ENCODE measurements at regions not wholly inside any gene's neighbourhood (a gene's known extent, or its start where the extent isn't known, plus 50 kb on each side); places are given as distances from the start of the nearest gene placed in this dataset.
A peak's percentile ranks its signal among the peaks of the same experiment; 100 is the strongest.

GRCh38 chr15:91578511-91578910 is 275.0 kb upstream of the SLCO3A1 start:
- H3K27me3 Mint-ChIP-seq (ENCODE audit: low read depth) = peaks cover 14% of the 10 kb centered on the region

GRCh38 chr15:91584895-91585294 is 268.6 kb upstream of the SLCO3A1 start:
- ATAC-seq (no peak), DNase-seq (no peak)
- CTCF ChIA-PET = no interaction called here
- POLR2A ChIA-PET = no interaction called here
- H3K9me3 Mint-ChIP-seq (ENCODE audit: insufficient read depth) = peaks cover 7% of the 10 kb centered on the region
- H3K4me3 Mint-ChIP-seq = no peak overlapping the region
- no peaks in the 10 kb centered on the region for H3K36me3 Mint-ChIP-seq (ENCODE audit: low read depth)
- H3K27ac Mint-ChIP-seq = no peak overlapping the region
- peaks cover 8% of the 10 kb centered on the region for H3K27me3 Mint-ChIP-seq (ENCODE audit: low read depth)
- no peaks in the 10 kb centered on the region for H3K4me1 Mint-ChIP-seq (ENCODE audit: low read depth)

More at GRCh38 chr15:91578511-91578910, 275.0 kb upstream of the SLCO3A1 start:
- ChIA-PET CTCF (interaction anchor here (1.2 kb wide), 1 partner anchor 128 kb away, joined by 3 read pairs; no protein-coding TSS in a partner anchor), POLR2A (no interaction called here)
- DNase-seq (no peak), ATAC-seq (no peak)
- H3K4me3 Mint-ChIP-seq = no peak overlapping the region
- H3K9me3 Mint-ChIP-seq (ENCODE audit: insufficient read depth) = no peaks in the 10 kb centered on the region
- H3K27ac Mint-ChIP-seq = no peak overlapping the region
- no peaks in the 10 kb centered on the region for H3K36me3 Mint-ChIP-seq (ENCODE audit: low read depth)
- no peaks in the 10 kb centered on the region for H3K4me1 Mint-ChIP-seq (ENCODE audit: low read depth)

- Mint-ChIP-seq H3K4me3 (no peak overlapping the region), H3K9me3 (ENCODE audit: insufficient read depth) (peaks cover 7% of the 10 kb centered on the region), H3K4me1 (ENCODE audit: low read depth) (no peaks in the 10 kb centered on the region), H3K27ac (no peak overlapping the region), H3K36me3 (ENCODE audit: low read depth) (no peaks in the 10 kb centered on the region), H3K27me3 (ENCODE audit: low read depth) (peaks cover 5% of the 10 kb centered on the region)
- no peak for DNase-seq
- no peak for ATAC-seq
- CTCF ChIA-PET = no interaction called here
- POLR2A ChIA-PET = interaction anchor here (0.7 kb wide), 1 partner anchor 365 kb away, joined by 4 read pairs; no protein-coding TSS in a partner anchor
Measured at GRCh38 chr15:91586560-91586959, 266.9 kb upstream of the SLCO3A1 start.

- DNase-seq (peak; percentile 25), ATAC-seq (no peak)
- Mint-ChIP-seq H3K27me3 (ENCODE audit: low read depth) (peaks cover 10% of the 10 kb centered on the region), H3K4me1 (ENCODE audit: low read depth) (peaks cover 5% of the 10 kb centered on the region), H3K27ac (no peak overlapping the region), H3K9me3 (ENCODE audit: insufficient read depth) (peaks cover 7% of the 10 kb centered on the region), H3K36me3 (ENCODE audit: low read depth) (no peaks in the 10 kb centered on the region), H3K4me3 (no peak overlapping the region)
- CTCF ChIA-PET = no interaction called here
- POLR2A ChIA-PET = no interaction called here
Measured at GRCh38 chr15:91589360-91589759, 264.1 kb upstream of the SLCO3A1 start.

- H3K27ac Mint-ChIP-seq = no peak overlapping the region
- CTCF ChIA-PET = no interaction called here
- no peaks in the 10 kb centered on the region for H3K36me3 Mint-ChIP-seq (ENCODE audit: low read depth)
- no peaks in the 10 kb centered on the region for H3K9me3 Mint-ChIP-seq (ENCODE audit: insufficient read depth)
- peaks cover 5% of the 10 kb centered on the region for H3K4me1 Mint-ChIP-seq (ENCODE audit: low read depth)
- no peak for DNase-seq
- POLR2A ChIA-PET = no interaction called here
- no peak overlapping the region for H3K4me3 Mint-ChIP-seq
- ATAC-seq = no peak
- peaks cover 26% of the 10 kb centered on the region for H3K27me3 Mint-ChIP-seq (ENCODE audit: low read depth)
Measured at GRCh38 chr15:91592567-91592966, 260.9 kb upstream of the SLCO3A1 start.

GRCh38 chr15:91593067-91593466 is 260.4 kb upstream of the SLCO3A1 start:
- ATAC-seq = no peak
- peaks cover 5% of the 10 kb centered on the region for H3K4me1 Mint-ChIP-seq (ENCODE audit: low read depth)
- H3K36me3 Mint-ChIP-seq (ENCODE audit: low read depth) = no peaks in the 10 kb centered on the region
- DNase-seq = no peak
- no peak overlapping the region for H3K4me3 Mint-ChIP-seq
- CTCF ChIA-PET = no interaction called here
- peaks cover 31% of the 10 kb centered on the region for H3K27me3 Mint-ChIP-seq (ENCODE audit: low read depth)
- H3K9me3 Mint-ChIP-seq (ENCODE audit: insufficient read depth) = no peaks in the 10 kb centered on the region
- POLR2A ChIA-PET = no interaction called here
- no peak overlapping the region for H3K27ac Mint-ChIP-seq

GRCh38 chr15:91593653-91594052 is 259.9 kb upstream of the SLCO3A1 start:
- CTCF ChIA-PET = no interaction called here
- Mint-ChIP-seq H3K36me3 (ENCODE audit: low read depth) (no peaks in the 10 kb centered on the region), H3K9me3 (ENCODE audit: insufficient read depth) (no peaks in the 10 kb centered on the region), H3K4me3 (no peak overlapping the region), H3K27ac (no peak overlapping the region), H3K27me3 (ENCODE audit: low read depth) (peaks cover 36% of the 10 kb centered on the region), H3K4me1 (ENCODE audit: low read depth) (peaks cover 5% of the 10 kb centered on the region)
- DNase-seq (no peak), ATAC-seq (no peak)
- POLR2A ChIA-PET = no interaction called here

- ChIA-PET POLR2A (no interaction called here), CTCF (no interaction called here)
- Mint-ChIP-seq H3K4me3 (no peak overlapping the region), H3K4me1 (ENCODE audit: low read depth) (no peaks in the 10 kb centered on the region), H3K36me3 (ENCODE audit: low read depth) (no peaks in the 10 kb centered on the region), H3K27me3 (ENCODE audit: low read depth) (peaks cover 35% of the 10 kb centered on the region), H3K27ac (no peak overlapping the region), H3K9me3 (ENCODE audit: insufficient read depth) (no peaks in the 10 kb centered on the region)
- DNase-seq (no peak), ATAC-seq (no peak)
Measured at GRCh38 chr15:91599261-91599660, 254.2 kb upstream of the SLCO3A1 start.

- Mint-ChIP-seq H3K9me3 (ENCODE audit: insufficient read depth) (no peaks in the 10 kb centered on the region), H3K36me3 (ENCODE audit: low read depth) (no peaks in the 10 kb centered on the region), H3K27me3 (ENCODE audit: low read depth) (peaks cover 28% of the 10 kb centered on the region), H3K4me3 (no peak overlapping the region), H3K27ac (no peak overlapping the region), H3K4me1 (ENCODE audit: low read depth) (no peaks in the 10 kb centered on the region)
- CTCF ChIA-PET = no interaction called here
- ATAC-seq (no peak), DNase-seq (no peak)
- POLR2A ChIA-PET = no interaction called here
Measured at GRCh38 chr15:91603384-91604080, 250.0 kb upstream of the SLCO3A1 start.

GRCh38 chr15:91604122-91604521 is 249.4 kb upstream of the SLCO3A1 start:
- no peak for DNase-seq
- ChIA-PET POLR2A (no interaction called here), CTCF (no interaction called here)
- H3K27me3 Mint-ChIP-seq (ENCODE audit: low read depth) = peaks cover 25% of the 10 kb centered on the region
- H3K27ac Mint-ChIP-seq = no peak overlapping the region
- no peak for ATAC-seq
- H3K9me3 Mint-ChIP-seq (ENCODE audit: insufficient read depth) = no peaks in the 10 kb centered on the region
- no peaks in the 10 kb centered on the region for H3K36me3 Mint-ChIP-seq (ENCODE audit: low read depth)
- H3K4me3 Mint-ChIP-seq = no peak overlapping the region
- no peaks in the 10 kb centered on the region for H3K4me1 Mint-ChIP-seq (ENCODE audit: low read depth)

- ChIA-PET CTCF (no interaction called here), POLR2A (no interaction called here)
- H3K36me3 Mint-ChIP-seq (ENCODE audit: low read depth) = no peaks in the 10 kb centered on the region
- H3K27me3 Mint-ChIP-seq (ENCODE audit: low read depth) = peaks cover 23% of the 10 kb centered on the region
- H3K9me3 Mint-ChIP-seq (ENCODE audit: insufficient read depth) = no peaks in the 10 kb centered on the region
- H3K4me1 Mint-ChIP-seq (ENCODE audit: low read depth) = no peaks in the 10 kb centered on the region
- no peak for DNase-seq
- H3K4me3 Mint-ChIP-seq = no peak overlapping the region
- no peak overlapping the region for H3K27ac Mint-ChIP-seq
- ATAC-seq = no peak
Measured at GRCh38 chr15:91605576-91605975, 247.9 kb upstream of the SLCO3A1 start.

GRCh38 chr15:91609231-91609630 is 244.3 kb upstream of the SLCO3A1 start:
- ChIA-PET CTCF (no interaction called here), POLR2A (no interaction called here)
- Mint-ChIP-seq H3K4me1 (ENCODE audit: low read depth) (no peaks in the 10 kb centered on the region), H3K27me3 (ENCODE audit: low read depth) (peaks cover 20% of the 10 kb centered on the region), H3K4me3 (no peak overlapping the region), H3K9me3 (ENCODE audit: insufficient read depth) (no peaks in the 10 kb centered on the region), H3K36me3 (ENCODE audit: low read depth) (no peaks in the 10 kb centered on the region), H3K27ac (no peak overlapping the region)
- ATAC-seq = no peak
- DNase-seq = no peak

- Mint-ChIP-seq H3K27me3 (ENCODE audit: low read depth) (peaks cover 17% of the 10 kb centered on the region), H3K4me3 (no peak overlapping the region), H3K9me3 (ENCODE audit: insufficient read depth) (no peaks in the 10 kb centered on the region), H3K4me1 (ENCODE audit: low read depth) (no peaks in the 10 kb centered on the region), H3K36me3 (ENCODE audit: low read depth) (no peaks in the 10 kb centered on the region), H3K27ac (no peak overlapping the region)
- ChIA-PET CTCF (interaction anchor here (0.9 kb wide), 1 partner anchor 19 kb away, joined by 3 read pairs; no protein-coding TSS in a partner anchor), POLR2A (no interaction called here)
- no peak for ATAC-seq
- no peak for DNase-seq
Measured at GRCh38 chr15:91609966-91610365, 243.5 kb upstream of the SLCO3A1 start.

All from activated CD8-positive, alpha-beta T cell treated with anti-CD3 and anti-CD28 coated beads, Interleukin-2, amount 10 ng/mL, durations not matched to agents 7 days and 5 days (primary cell).